Liver (tissue), 8 donors: ENCODE measurements at regions not wholly inside any gene's neighbourhood (a gene's known extent, or its start where the extent isn't known, plus 50 kb on each side); places are given as distances from the start of the nearest gene placed in this dataset.

ENCODE experiments used
- DNase-seq: peaks from one replicate; pipeline ENCODE4 v3.0.0-alpha.2; 2017; ENCODE audit warnings: low spot score
- H3K27ac ChIP-seq, 2 donors: one replicate each; pipeline ENCODE4 v1.7.0; 2013; ENCODE audit warnings: inconsistent platforms in 2 of 2, low read length in 2 of 2, control low read depth in 1 of 2, low read depth in 1 of 2, mild to moderate bottlenecking in 1 of 2
- H3K27me3 ChIP-seq, 4 donors: one replicate each; pipeline versions ENCODE4 v1.6.1 to v1.7.0; 2013; ENCODE audit warnings: low read length in 3 of 4, inconsistent platforms in 1 of 4, mild to moderate bottlenecking in 1 of 4, moderate library complexity in 1 of 4; ENCODE audit not compliant: control insufficient read depth in 4 of 4, insufficient read depth in 4 of 4
- H3K36me3 ChIP-seq, 4 donors: one replicate each; pipeline versions ENCODE4 v1.6.1 to v1.7.0; 2013; ENCODE audit warnings: low read length in 3 of 4, mild to moderate bottlenecking in 3 of 4, low read depth in 1 of 4, moderate library complexity in 1 of 4; ENCODE audit not compliant: control insufficient read depth in 4 of 4, insufficient read depth in 3 of 4
- H3K4me1 ChIP-seq, 4 donors: one replicate each; pipeline versions ENCODE4 v1.6.1 to v1.7.0; 2013; ENCODE audit warnings: low read length in 3 of 4, mild to moderate bottlenecking in 3 of 4, moderate library complexity in 1 of 4; ENCODE audit not compliant: control insufficient read depth in 4 of 4, insufficient read depth in 4 of 4
- H3K4me3 ChIP-seq, 3 donors: one replicate each; pipeline versions ENCODE4 v1.6.1 to v1.7.0; 2013; ENCODE audit warnings: low read length in 3 of 3, control low read depth in 1 of 3, low read depth in 1 of 3, mild to moderate bottlenecking in 1 of 3
- H3K9ac ChIP-seq, 2 donors: one replicate each; pipeline ENCODE4 v1.7.0; 2013; ENCODE audit warnings: low read length in 2 of 2, mild to moderate bottlenecking in 2 of 2, moderate library complexity in 2 of 2, control low read depth in 1 of 2, low read depth in 1 of 2
- H3K9me3 ChIP-seq, 4 donors: one replicate each; pipeline versions ENCODE4 v1.6.1 to v1.7.0; 2013; ENCODE audit warnings: low read length in 3 of 4; ENCODE audit not compliant: control insufficient read depth in 4 of 4
- ATF3 ChIP-seq: IDR thresholded peaks from 2 replicates; pipeline ENCODE4 v1.6.1; 2016; ENCODE audit warnings: antibody characterized with exemption
- CTCF ChIP-seq: fragments of 150-350 bp; IDR thresholded peaks from 2 replicates; pipeline ENCODE4 v1.5.1; 2017; ENCODE audit warnings: improper control_type of control experiment, low read depth, low read length; ENCODE audit not compliant: missing input control
- EGR1 ChIP-seq, 2 donors: IDR thresholded peaks; 2 replicates each; pipeline ENCODE4 v1.6.1; 2016 to 2018; ENCODE audit warnings: antibody characterized with exemption in 2 of 2, low read depth in 2 of 2
- FOXA1 ChIP-seq: IDR thresholded peaks from 2 replicates; pipeline ENCODE4 v1.6.1; 2016; ENCODE audit warnings: antibody characterized with exemption
- FOXA2 ChIP-seq: IDR thresholded peaks from 2 replicates; pipeline ENCODE4 v1.6.1; 2016; ENCODE audit warnings: antibody characterized with exemption
- GABPA ChIP-seq, 2 donors: IDR thresholded peaks in 1 of 2; conservative IDR thresholded peaks in 1 of 2; 2 replicates each; pipeline ENCODE4 v1.6.1; 2016; ENCODE audit warnings: antibody characterized with exemption in 2 of 2, mild to moderate bottlenecking in 1 of 2, moderate library complexity in 1 of 2
- HNF4A ChIP-seq, 2 donors: conservative IDR thresholded peaks; 2 replicates each; pipeline ENCODE4 v1.6.1; 2016; ENCODE audit warnings: antibody characterized with exemption in 2 of 2, mild to moderate bottlenecking in 2 of 2
- HNF4G ChIP-seq: IDR thresholded peaks from 2 replicates; pipeline ENCODE4 v1.6.1; 2016; ENCODE audit warnings: antibody characterized with exemption
- JUND ChIP-seq, 2 donors: IDR thresholded peaks; 2 replicates each; pipeline ENCODE4 v1.6.1; 2016; ENCODE audit warnings: antibody characterized with exemption in 2 of 2
- MAX ChIP-seq: IDR thresholded peaks from 2 replicates; pipeline ENCODE4 v1.6.1; 2016; ENCODE audit warnings: antibody characterized with exemption
- NR2F2 ChIP-seq: IDR thresholded peaks from 2 replicates; pipeline ENCODE4 v1.6.1; 2016; ENCODE audit warnings: antibody characterized with exemption
- RAD21 ChIP-seq, 2 donors: IDR thresholded peaks; 2 replicates each; pipeline ENCODE4 v1.6.1; 2016; ENCODE audit warnings: antibody characterized with exemption in 2 of 2, mild to moderate bottlenecking in 2 of 2
- REST ChIP-seq: IDR thresholded peaks from 2 replicates; pipeline ENCODE4 v1.6.1; 2016; ENCODE audit warnings: antibody characterized with exemption, mild to moderate bottlenecking
- RXRA ChIP-seq, 2 donors: IDR thresholded peaks; 2 replicates each; pipeline ENCODE4 v1.6.1; 2017 to 2018; ENCODE audit warnings: antibody characterized with exemption in 2 of 2, mild to moderate bottlenecking in 1 of 2
- SP1 ChIP-seq: IDR thresholded peaks from 2 replicates; pipeline ENCODE4 v1.6.1; 2018; ENCODE audit warnings: antibody characterized with exemption, mild to moderate bottlenecking
- TAF1 ChIP-seq: conservative IDR thresholded peaks from 2 replicates; pipeline ENCODE4 v1.6.1; 2016; ENCODE audit warnings: antibody characterized with exemption, mild to moderate bottlenecking
- YY1 ChIP-seq: IDR thresholded peaks from 2 replicates; pipeline ENCODE4 v1.6.1; 2016; ENCODE audit warnings: antibody characterized with exemption, mild to moderate bottlenecking
- ZBTB33 ChIP-seq: IDR thresholded peaks from 2 replicates; pipeline ENCODE4 v1.6.1; 2016; ENCODE audit warnings: antibody characterized with exemption
- WGBS: extraction: QIAGEN DNeasy Blood & Tissue Kit; methylation state at CpG from one replicate; pipeline ENCODE4 v1.1.7; 2013; 5-methylcytosine and 5-hydroxymethylcytosine counted together
- donor health status: healthy.
- donor health status: healthy.
- donor health status: healthy.
- donor health status: healthy.
- donor health status: healthy.

GRCh38 chr5:117863586-117864296 lies 1124.6 kb downstream of the DTWD2 start:
- DNase-seq, result no peak
- Histone ChIP-seq H3K27me3 (no peaks in the 10 kb centered on the region), H3K4me1 (no peaks in the 10 kb centered on the region), H3K27ac (no peak overlapping the region), H3K36me3 (no peaks in the 10 kb centered on the region), H3K9ac (no peak overlapping the region), H3K4me3 (no peak overlapping the region), H3K9me3 (no peaks in the 10 kb centered on the region)
- TF ChIP-seq ZBTB33 (no peak), HNF4G (no peak), NR2F2 (no peak), TAF1 (no peak), FOXA2 (no peak), RXRA (IDR thresholded peaks at IDR 0.05) (no peak), JUND (IDR thresholded peaks at IDR 0.05) (no peak), RAD21 (IDR thresholded peaks at IDR 0.05) (no peak), REST (no peak)
- 79% methylated on average over 2 of the region's 2 CpGs for WGBS

- Histone ChIP-seq H3K4me3 (no peak overlapping the region), H3K9ac (no peak overlapping the region), H3K27me3 (no peaks in the 10 kb centered on the region), H3K36me3 (no peaks in the 10 kb centered on the region), H3K9me3 (no peaks in the 10 kb centered on the region), H3K27ac (no peak overlapping the region), H3K4me1 (no peaks in the 10 kb centered on the region)
- no peak for DNase-seq
- 91% methylated on average over 1 of the region's 1 CpG for WGBS
- TF ChIP-seq SP1 (no peak), TAF1 (no peak), GABPA (IDR thresholded peaks at IDR 0.05 in 1 of 2, conservative IDR thresholded peaks at IDR 0.05 in 1 of 2) (no peak), REST (no peak), ATF3 (no peak), RAD21 (IDR thresholded peaks at IDR 0.05) (no peak), YY1 (no peak), HNF4A (conservative IDR thresholded peaks at IDR 0.05) (no peak), FOXA1 (no peak), RXRA (IDR thresholded peaks at IDR 0.05) (no peak), JUND (IDR thresholded peaks at IDR 0.05) (no peak), EGR1 (IDR thresholded peaks at IDR 0.05; ENCODE audit: low read depth in 2 of 2) (no peak), MAX (no peak), CTCF (no peak), NR2F2 (no peak), HNF4G (no peak)
Observed at GRCh38 chr5:117860550-117860949, 1127.8 kb downstream of the DTWD2 start.
